ENCODE measurements at regions not wholly inside any gene's neighbourhood (a gene's known extent, or its start where the extent isn't known, plus 50 kb on each side); places are given as distances from the start of the nearest gene placed in this dataset.

- Mint-ChIP-seq H3K9me3 (no peaks in the 10 kb centered on the region), H3K4me3 (no peak overlapping the region), H3K27ac (no peak overlapping the region), H3K27me3 (ENCODE audit: low read depth) (peaks cover 62% of the 10 kb centered on the region), H3K36me3 (ENCODE audit: low read depth) (no peaks in the 10 kb centered on the region), H3K4me1 (ENCODE audit: low read depth) (peaks cover 5% of the 10 kb centered on the region)
- DNase-seq (ENCODE audit: low spot score) = no peak
These were observed 65.2 kb upstream of the RNF152 start for GRCh38 chr18:61957801-61958516.

DNA sequence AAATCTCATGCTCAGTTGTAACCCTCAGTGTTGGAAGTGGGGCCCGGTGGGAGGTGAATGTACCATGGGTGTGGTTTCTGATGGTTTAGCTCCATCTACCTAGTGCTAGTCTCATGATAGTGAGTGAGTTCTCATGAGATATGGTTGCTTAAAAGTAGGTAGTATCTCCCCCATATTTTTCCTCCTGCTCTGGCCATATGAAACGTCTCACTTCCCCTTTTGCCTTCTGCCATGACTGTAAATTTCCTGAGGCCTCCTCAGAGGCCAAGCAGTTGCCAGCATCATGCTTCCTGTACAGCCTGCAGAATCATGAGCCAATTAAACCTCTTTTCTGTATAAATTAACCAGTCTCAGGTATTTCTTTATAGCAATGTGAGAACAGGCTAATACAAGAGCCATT is 62.8 kb upstream of the RNF152 start:
- no peak for DNase-seq (ENCODE audit: low spot score)
- no peak overlapping the region for H3K27ac Mint-ChIP-seq
- H3K9me3 Mint-ChIP-seq = no peaks in the 10 kb centered on the region
- peaks cover 63% of the 10 kb centered on the region for H3K27me3 Mint-ChIP-seq (ENCODE audit: low read depth)
- no peaks in the 10 kb centered on the region for H3K36me3 Mint-ChIP-seq (ENCODE audit: low read depth)
- no peak overlapping the region for H3K4me3 Mint-ChIP-seq
- H3K4me1 Mint-ChIP-seq (ENCODE audit: low read depth) = peaks cover 16% of the 10 kb centered on the region

GRCh38 chr18:61954096-61954746 is 61.4 kb upstream of the RNF152 start:
- Mint-ChIP-seq H3K27ac (no peak overlapping the region), H3K27me3 (ENCODE audit: low read depth) (peaks cover 66% of the 10 kb centered on the region), H3K36me3 (ENCODE audit: low read depth) (no peaks in the 10 kb centered on the region), H3K4me1 (ENCODE audit: low read depth) (peaks cover 12% of the 10 kb centered on the region), H3K9me3 (no peaks in the 10 kb centered on the region), H3K4me3 (no peak overlapping the region)
- DNase-seq (ENCODE audit: low spot score) = no peak

GRCh38 chr18:61953641-61954040 is 60.8 kb upstream of the RNF152 start:
- peaks cover 12% of the 10 kb centered on the region for H3K4me1 Mint-ChIP-seq (ENCODE audit: low read depth)
- peaks cover 67% of the 10 kb centered on the region for H3K27me3 Mint-ChIP-seq (ENCODE audit: low read depth)
- H3K9me3 Mint-ChIP-seq = no peaks in the 10 kb centered on the region
- H3K36me3 Mint-ChIP-seq (ENCODE audit: low read depth) = no peaks in the 10 kb centered on the region
- H3K4me3 Mint-ChIP-seq = no peak overlapping the region
- H3K27ac Mint-ChIP-seq = no peak overlapping the region
- DNase-seq (ENCODE audit: low spot score) = no peak

- H3K4me1 Mint-ChIP-seq (ENCODE audit: low read depth) = peaks cover 12% of the 10 kb centered on the region
These were observed 60.4 kb upstream of the RNF152 start for GRCh38 chr18:61953161-61953560.

GRCh38 chr18:61951396-61951795 is 58.6 kb upstream of the RNF152 start:
- Mint-ChIP-seq H3K9me3 (no peaks in the 10 kb centered on the region), H3K27me3 (ENCODE audit: low read depth) (peaks cover 76% of the 10 kb centered on the region), H3K4me1 (ENCODE audit: low read depth) (peaks cover 12% of the 10 kb centered on the region), H3K27ac (no peak overlapping the region), H3K4me3 (no peak overlapping the region), H3K36me3 (ENCODE audit: low read depth) (no peaks in the 10 kb centered on the region)
- DNase-seq (ENCODE audit: low spot score) = no peak

More at GRCh38 chr18:61953161-61953560, 60.4 kb upstream of the RNF152 start:
- no peaks in the 10 kb centered on the region for H3K36me3 Mint-ChIP-seq (ENCODE audit: low read depth)
- H3K9me3 Mint-ChIP-seq = no peaks in the 10 kb centered on the region
- H3K27me3 Mint-ChIP-seq (ENCODE audit: low read depth) = peaks cover 69% of the 10 kb centered on the region
- H3K27ac Mint-ChIP-seq = no peak overlapping the region
- no peak overlapping the region for H3K4me3 Mint-ChIP-seq
- DNase-seq (ENCODE audit: low spot score) = no peak

DNA sequence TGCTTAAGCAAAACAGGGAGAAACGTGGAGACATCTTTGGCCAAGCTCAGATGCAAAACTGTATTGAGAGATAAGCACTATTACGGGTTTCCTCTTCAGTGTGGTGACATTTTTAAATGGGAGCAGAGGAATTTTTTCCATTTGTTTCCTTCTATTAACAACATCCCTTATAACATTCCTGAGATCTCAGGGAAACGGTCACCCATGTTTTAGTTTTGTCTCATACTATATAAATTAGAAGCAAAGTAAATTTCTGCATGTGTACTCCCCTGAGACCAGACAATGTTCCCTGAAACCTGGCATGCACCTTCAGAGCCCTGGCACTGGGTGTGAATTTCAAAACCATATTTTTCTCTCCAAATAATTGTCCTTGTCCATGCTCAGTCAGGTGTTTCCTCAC is 57.6 kb upstream of the RNF152 start:
- H3K4me3 Mint-ChIP-seq = no peak overlapping the region

GRCh38 chr18:61949946-61950345 is 57.1 kb upstream of the RNF152 start:
- Mint-ChIP-seq H3K27me3 (ENCODE audit: low read depth) (peaks cover 77% of the 10 kb centered on the region), H3K4me1 (ENCODE audit: low read depth) (peaks cover 12% of the 10 kb centered on the region), H3K9me3 (no peaks in the 10 kb centered on the region), H3K4me3 (no peak overlapping the region), H3K27ac (no peak overlapping the region), H3K36me3 (ENCODE audit: low read depth) (no peaks in the 10 kb centered on the region)
- no peak for DNase-seq (ENCODE audit: low spot score)

More for the DNA sequence above, 57.6 kb upstream of the RNF152 start:
- H3K9me3 Mint-ChIP-seq = no peaks in the 10 kb centered on the region
- H3K4me1 Mint-ChIP-seq (ENCODE audit: low read depth) = peaks cover 12% of the 10 kb centered on the region
- no peak overlapping the region for H3K27ac Mint-ChIP-seq
- peaks cover 77% of the 10 kb centered on the region for H3K27me3 Mint-ChIP-seq (ENCODE audit: low read depth)
- no peaks in the 10 kb centered on the region for H3K36me3 Mint-ChIP-seq (ENCODE audit: low read depth)
- no peak for DNase-seq (ENCODE audit: low spot score)

DNA sequence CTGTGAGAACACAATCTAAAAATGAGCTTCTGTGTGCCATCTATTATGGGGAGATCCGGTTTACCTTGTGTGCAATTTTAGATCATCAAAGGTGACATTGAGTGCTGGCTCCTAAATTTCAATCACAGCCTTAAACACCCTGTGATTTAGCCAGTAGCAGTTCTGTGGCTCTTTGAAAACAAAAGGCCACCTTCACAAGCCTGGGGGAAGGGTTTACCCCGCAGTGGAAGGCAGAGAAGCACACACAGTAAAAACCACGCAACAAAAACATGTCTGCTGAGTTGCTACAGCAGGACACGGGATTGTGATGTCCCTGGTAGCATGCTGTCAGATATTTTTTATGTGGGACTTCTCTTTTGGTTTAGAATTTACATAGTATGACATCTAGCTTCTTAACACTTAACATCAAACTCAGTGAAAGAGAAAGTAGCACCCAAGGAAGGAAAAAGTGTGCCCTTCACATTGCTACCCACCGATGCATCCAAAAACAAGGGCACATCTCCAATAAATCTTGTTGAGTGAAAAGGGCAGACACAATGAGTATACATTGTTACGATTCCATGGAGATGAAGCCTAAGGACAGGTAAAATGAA is 56.1 kb upstream of the RNF152 start:
- Mint-ChIP-seq H3K27ac (no peak overlapping the region), H3K9me3 (no peaks in the 10 kb centered on the region), H3K27me3 (ENCODE audit: low read depth) (peaks cover 79% of the 10 kb centered on the region)

DNA sequence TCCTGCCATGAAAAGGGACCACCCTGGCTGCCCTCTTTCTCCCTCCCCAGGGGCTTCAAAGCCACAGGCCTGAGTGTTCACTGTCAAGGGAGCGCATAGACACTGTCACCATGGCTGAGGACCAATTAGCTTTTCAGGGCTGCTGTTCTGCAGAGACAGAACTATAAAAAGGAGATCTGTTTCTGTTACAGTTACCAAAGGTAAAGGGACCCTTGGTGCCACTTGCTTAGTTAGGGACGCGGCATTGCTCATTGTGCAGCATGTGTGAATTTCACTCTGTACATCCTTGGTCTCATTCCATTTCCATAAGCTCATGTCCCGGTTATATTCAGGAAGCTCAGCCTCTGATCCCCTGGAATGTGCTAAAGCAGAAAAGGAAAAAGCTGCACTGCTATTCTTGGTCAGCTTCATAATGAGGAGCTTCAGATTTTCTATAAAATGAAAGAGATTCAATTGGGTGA is 55.5 kb upstream of the RNF152 start:
- Mint-ChIP-seq H3K27me3 (ENCODE audit: low read depth) (peaks cover 73% of the 10 kb centered on the region), H3K36me3 (ENCODE audit: low read depth) (no peaks in the 10 kb centered on the region), H3K9me3 (no peaks in the 10 kb centered on the region), H3K27ac (no peak overlapping the region), H3K4me3 (no peak overlapping the region), H3K4me1 (ENCODE audit: low read depth) (peaks cover 15% of the 10 kb centered on the region)
- DNase-seq (ENCODE audit: low spot score) = no peak

More for the DNA sequence above, 56.1 kb upstream of the RNF152 start:
- Mint-ChIP-seq H3K4me1 (ENCODE audit: low read depth) (peaks cover 16% of the 10 kb centered on the region), H3K4me3 (no peak overlapping the region), H3K36me3 (ENCODE audit: low read depth) (no peaks in the 10 kb centered on the region)
- DNase-seq (ENCODE audit: low spot score) = no peak

DNA sequence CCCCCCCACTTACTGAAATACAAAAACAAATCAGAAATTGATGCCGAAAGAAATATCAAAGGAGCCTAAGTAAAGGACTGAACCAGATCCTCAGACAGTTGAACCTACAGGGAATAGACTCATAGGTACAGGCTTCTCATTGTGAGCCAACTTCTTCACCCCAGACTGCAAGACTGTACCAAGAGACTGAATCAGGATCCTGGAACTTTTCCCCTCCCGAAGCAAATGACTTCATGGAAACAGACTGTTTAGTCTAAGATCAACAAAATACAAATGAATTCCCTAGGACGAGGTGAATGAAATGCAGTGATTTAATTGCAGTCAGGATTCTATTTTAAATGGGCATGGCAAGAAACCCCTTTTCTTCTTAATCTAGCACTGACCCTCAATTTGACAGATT is 53.6 kb upstream of the RNF152 start:
- H3K36me3 Mint-ChIP-seq (ENCODE audit: low read depth) = no peaks in the 10 kb centered on the region
- no peaks in the 10 kb centered on the region for H3K9me3 Mint-ChIP-seq
- H3K4me1 Mint-ChIP-seq (ENCODE audit: low read depth) = peaks cover 13% of the 10 kb centered on the region
- no peak overlapping the region for H3K27ac Mint-ChIP-seq
- DNase-seq (ENCODE audit: low spot score) = no peak
- H3K27me3 Mint-ChIP-seq (ENCODE audit: low read depth) = peaks cover 68% of the 10 kb centered on the region
- no peak overlapping the region for H3K4me3 Mint-ChIP-seq

DNA sequence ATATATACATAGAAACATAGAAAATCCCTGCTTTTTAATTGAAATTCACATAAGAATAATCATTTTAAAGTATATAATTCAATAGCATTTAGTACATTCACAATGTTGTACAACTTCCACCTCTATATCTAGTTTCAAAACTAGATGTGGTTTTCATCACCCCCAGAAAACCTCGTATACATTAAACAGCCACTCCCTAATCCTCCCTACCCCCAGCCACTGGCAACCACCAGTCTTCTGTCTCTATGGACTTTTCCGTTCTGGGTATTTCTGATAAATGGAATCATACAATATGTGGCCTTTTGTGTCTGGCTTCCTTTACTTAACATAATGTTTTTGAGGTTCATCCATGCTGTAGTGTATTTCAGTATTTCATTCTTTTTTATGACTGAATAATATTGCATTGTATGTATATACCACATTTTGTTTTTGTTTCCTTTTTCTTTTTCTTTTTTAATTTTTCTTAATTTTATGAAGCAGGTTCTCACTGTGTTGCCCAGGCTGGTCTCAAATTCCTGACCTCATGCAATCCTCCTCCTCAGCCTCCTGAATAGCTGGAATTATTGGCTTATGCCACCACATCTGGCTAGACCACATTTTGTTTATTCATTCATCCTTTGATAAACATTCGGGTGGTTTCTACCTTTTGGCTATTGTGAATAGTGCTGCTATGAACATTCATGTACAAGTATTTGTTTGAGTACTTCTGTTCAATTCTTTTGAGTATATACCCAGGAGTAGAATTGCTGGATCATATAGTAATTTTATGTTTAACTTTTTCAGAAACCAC is 50.6 kb upstream of the RNF152 start:
- DNase-seq (ENCODE audit: low spot score) = no peak
- H3K27me3 Mint-ChIP-seq (ENCODE audit: low read depth) = peaks cover 48% of the 10 kb centered on the region
- H3K4me3 Mint-ChIP-seq = no peak overlapping the region
- no peak overlapping the region for H3K27ac Mint-ChIP-seq
- H3K36me3 Mint-ChIP-seq (ENCODE audit: low read depth) = no peaks in the 10 kb centered on the region
- peaks cover 4% of the 10 kb centered on the region for H3K9me3 Mint-ChIP-seq
- peaks cover 13% of the 10 kb centered on the region for H3K4me1 Mint-ChIP-seq (ENCODE audit: low read depth)

Data from T-helper 2 cell treated with Interferon-gamma antibody and Interleukin-4, amounts not matched to agents 5 μg/mL and 100 μg/mL, for 36 hours (primary cell).